CD4-positive, alpha-beta T cell treated with Interleukin-21 for 1 hour (primary cell): ENCODE measurements at regions not wholly inside any gene's neighbourhood (a gene's known extent, or its start where the extent isn't known, plus 50 kb on each side); places are given as distances from the start of the nearest gene placed in this dataset.

ENCODE experiments used
- DNase-seq: peaks from one replicate; pipeline ENCODE4 v3.0.0-alpha.2; 2020

DNA sequence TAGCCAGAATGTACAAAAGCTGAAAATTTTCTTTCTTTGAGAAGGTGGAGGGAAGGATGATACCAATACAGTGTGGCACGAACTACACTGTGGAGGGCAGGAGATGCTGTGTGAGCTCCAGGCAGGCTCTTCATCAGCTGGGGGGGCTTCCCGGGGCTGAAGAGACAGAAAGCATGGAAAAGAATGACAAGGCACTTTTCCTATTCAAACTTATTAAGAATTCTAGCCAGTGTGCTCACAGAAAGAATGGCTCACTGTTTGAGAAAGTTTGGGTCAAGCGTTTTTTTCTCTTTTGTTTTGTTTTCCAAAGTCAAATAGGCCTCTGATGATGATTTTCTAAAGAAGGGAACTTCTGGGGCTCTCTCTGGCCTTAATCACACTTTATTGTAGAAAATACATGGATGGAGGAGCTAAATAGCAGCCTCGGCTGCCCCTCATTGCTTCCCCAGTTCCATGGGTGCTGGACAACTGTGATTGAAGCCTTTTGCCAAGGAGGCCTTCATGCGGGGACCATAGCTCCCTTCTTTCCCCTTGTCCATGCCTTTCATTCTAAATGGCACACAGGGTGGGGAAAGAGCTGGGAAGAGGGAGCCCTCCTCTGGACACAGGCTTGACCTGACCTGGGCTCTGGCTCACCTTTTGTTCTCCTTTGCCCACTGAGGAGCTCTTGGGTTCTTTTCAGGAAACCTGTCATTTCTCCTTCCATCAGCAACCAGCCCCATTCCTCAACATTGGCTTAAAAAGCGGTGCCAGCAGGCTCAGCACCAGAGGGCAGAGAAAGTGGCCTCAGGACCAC is 130.6 kb downstream of the TDRD15 start:
- no peak for DNase-seq

- peak; percentile 15 for DNase-seq
Measured at GRCh38 chr2:21256006-21256405, 132.2 kb downstream of the TDRD15 start.

- no peak for DNase-seq
Measured at GRCh38 chr2:21257621-21258020, 133.9 kb downstream of the TDRD15 start.

DNA sequence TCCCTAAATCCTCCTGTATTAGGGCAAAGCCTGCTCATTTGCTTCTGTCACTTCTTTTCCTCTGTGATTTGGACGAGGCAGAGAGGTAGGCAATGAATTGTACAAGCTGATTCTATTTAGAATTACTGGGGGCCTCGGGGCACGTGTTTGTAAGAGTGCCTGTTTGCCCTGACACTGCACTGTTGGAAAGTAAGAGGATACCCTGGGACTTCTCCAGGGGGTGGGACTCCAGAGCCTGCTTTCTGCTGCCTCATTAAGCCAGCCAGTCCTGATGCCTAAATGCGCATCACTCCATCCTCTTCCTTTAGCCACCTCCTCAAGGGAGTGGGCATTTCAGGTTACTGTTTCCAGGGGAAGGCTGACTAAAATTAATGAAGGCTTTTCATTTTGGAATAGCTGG is 134.3 kb downstream of the TDRD15 start:
- DNase-seq, result no peak

- no peak for DNase-seq
Measured at GRCh38 chr2:21260311-21260710, 136.5 kb downstream of the TDRD15 start.

- DNase-seq, result no peak
Measured at GRCh38 chr2:21261591-21261990, 137.8 kb downstream of the TDRD15 start.

GRCh38 chr2:21262426-21262940 is 138.7 kb downstream of the TDRD15 start:
- no peak for DNase-seq

DNA sequence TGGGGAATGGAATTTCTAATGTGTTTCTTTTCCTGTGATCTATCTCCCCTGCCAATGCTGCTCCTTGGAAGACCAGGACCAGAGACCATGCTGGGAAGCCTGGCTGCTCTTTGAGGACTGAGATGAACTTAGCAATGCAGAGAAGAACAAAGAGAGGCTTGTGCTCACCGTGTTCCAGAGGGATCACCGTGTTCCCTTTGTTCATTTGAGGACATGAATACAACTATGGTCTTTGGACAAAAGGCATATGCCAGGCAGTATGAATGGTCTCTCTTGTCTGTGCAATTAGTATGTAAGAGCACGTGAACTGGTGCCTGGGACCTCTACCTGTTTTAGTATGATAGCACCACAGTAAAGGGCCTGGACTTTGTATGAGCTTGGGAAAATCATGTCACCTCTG is 139.9 kb downstream of the TDRD15 start:
- DNase-seq, result no peak

GRCh38 chr2:21265752-21266151 is 142.0 kb downstream of the TDRD15 start:
- DNase-seq, result no peak

- DNase-seq, result no peak
Measured at GRCh38 chr2:21267232-21267835, 143.6 kb downstream of the TDRD15 start.

GRCh38 chr2:21268197-21268877 is 144.6 kb downstream of the TDRD15 start:
- no peak for DNase-seq

- DNase-seq, result no peak
Measured at GRCh38 chr2:21268878-21269224, 145.1 kb downstream of the TDRD15 start.

DNA sequence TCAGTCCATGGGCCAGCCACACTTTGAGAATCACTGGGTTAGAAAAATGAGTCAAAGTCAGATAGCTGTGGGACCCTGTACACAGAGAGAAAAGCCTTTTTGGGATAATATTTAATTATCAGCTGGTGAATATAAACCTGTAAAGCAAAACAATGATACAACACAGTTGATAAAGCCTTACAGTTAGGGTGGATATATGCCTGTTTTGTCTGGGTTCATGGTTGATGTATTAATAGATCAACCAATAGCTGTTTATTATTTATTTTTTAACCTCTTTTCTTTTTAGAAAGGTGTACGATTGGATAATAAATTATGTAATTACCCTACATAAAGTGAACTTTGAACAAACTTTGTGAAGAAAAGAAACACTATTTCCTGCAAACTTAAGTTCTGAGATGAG is 145.6 kb downstream of the TDRD15 start:
- DNase-seq, result no peak

- DNase-seq, result no peak
Measured at GRCh38 chr2:21270083-21270491, 146.3 kb downstream of the TDRD15 start.

- DNase-seq, result no peak
Measured at GRCh38 chr2:21270708-21271122, 146.9 kb downstream of the TDRD15 start.

DNA sequence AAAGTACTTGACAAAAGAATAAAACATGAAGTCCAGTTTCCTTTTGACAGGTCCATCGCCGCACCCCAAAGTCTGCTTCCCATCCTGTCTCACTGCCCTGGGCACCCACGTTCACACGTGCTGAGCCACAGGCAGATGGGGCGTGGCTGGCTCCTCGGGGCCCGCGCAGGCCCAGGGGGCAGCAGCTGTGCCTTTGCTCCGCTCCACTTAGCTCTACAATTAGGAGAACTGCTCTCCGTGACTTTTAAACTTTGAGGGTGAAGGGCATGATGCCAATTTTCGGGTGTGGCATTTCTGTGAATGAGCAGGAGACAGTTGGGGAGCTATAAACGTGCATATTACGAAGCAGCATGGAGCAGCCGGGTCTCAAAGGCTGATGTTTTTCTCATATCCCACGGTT is 152.4 kb downstream of the TDRD15 start:
- DNase-seq, result no peak

- no peak for DNase-seq
Measured at GRCh38 chr2:21277068-21278056, 153.6 kb downstream of the TDRD15 start.

GRCh38 chr2:21279525-21279924 is 155.8 kb downstream of the TDRD15 start:
- no peak for DNase-seq

GRCh38 chr2:21280793-21281192 is 157.0 kb downstream of the TDRD15 start:
- no peak for DNase-seq

DNA sequence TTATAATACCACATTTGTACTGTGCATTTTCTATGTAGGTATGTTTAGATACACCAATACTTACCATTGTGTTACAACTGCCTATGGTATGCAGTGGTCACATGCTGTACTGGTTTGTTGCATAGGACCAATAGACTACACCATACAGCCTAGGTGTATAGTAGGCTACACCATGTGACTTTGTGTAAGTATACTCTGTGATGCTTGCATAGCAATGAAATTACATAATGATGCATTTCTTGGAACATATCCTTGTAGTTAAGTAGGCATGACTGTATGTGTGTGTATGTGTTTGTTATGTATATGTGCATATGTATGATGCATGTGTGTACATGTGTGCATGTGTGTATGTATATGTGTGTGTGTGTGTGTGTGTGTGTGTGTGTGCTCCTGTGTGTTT is 157.6 kb downstream of the TDRD15 start:
- no peak for DNase-seq

GRCh38 chr2:21281791-21282514 is 158.2 kb downstream of the TDRD15 start:
- DNase-seq, result no peak

- DNase-seq, result no peak
Measured at GRCh38 chr2:21282515-21282898, 158.7 kb downstream of the TDRD15 start.
